ENCODE measurements at regions not wholly inside any gene's neighbourhood (a gene's known extent, or its start where the extent isn't known, plus 50 kb on each side); places are given as distances from the start of the nearest gene placed in this dataset.

GRCh38 chr13:53160211-53160610 lies 131.6 kb downstream of the OLFM4 start:
- no peak overlapping the region for H3K27ac ChIP-seq
- TF ChIP-seq CTCF (conservative IDR thresholded peaks at IDR 0.05) (no peak), ZFX (IDR thresholded peaks at IDR 0.05) (no peak)

GRCh38 chr13:53161251-53161650 lies 132.6 kb downstream of the OLFM4 start:
- TF ChIP-seq ZFX (IDR thresholded peaks at IDR 0.05) (no peak), CTCF (conservative IDR thresholded peaks at IDR 0.05) (no peak)

GRCh38 chr13:53165261-53165660 lies 136.6 kb downstream of the OLFM4 start:
- no peak for TF ChIP-seq CTCF (conservative IDR thresholded peaks at IDR 0.05)
- TF ChIP-seq ZFX (IDR thresholded peaks at IDR 0.05): no peak
- H3K27ac ChIP-seq: no peak overlapping the region

More at GRCh38 chr13:53161251-53161650, 132.6 kb downstream of the OLFM4 start:
- no peak overlapping the region for H3K27ac ChIP-seq

- no peak for TF ChIP-seq CTCF (conservative IDR thresholded peaks at IDR 0.05)
- TF ChIP-seq ZFX (IDR thresholded peaks at IDR 0.05): no peak
- no peak overlapping the region for H3K27ac ChIP-seq
These were observed 138.9 kb downstream of the OLFM4 start for GRCh38 chr13:53167561-53167960.

- TF ChIP-seq ZFX (IDR thresholded peaks at IDR 0.05): no peak
- no peak for TF ChIP-seq CTCF (conservative IDR thresholded peaks at IDR 0.05)
- H3K27ac ChIP-seq: no peak overlapping the region
These were observed 142.3 kb downstream of the OLFM4 start for GRCh38 chr13:53170910-53171309.

GRCh38 chr13:53174545-53174944 lies 145.9 kb downstream of the OLFM4 start:
- no peak for TF ChIP-seq ZFX (IDR thresholded peaks at IDR 0.05)
- no peak for TF ChIP-seq CTCF (conservative IDR thresholded peaks at IDR 0.05)
- H3K27ac ChIP-seq: no peak overlapping the region

GRCh38 chr13:53180684-53181083 lies 152.1 kb downstream of the OLFM4 start:
- no peak for TF ChIP-seq CTCF (conservative IDR thresholded peaks at IDR 0.05)
- TF ChIP-seq ZFX (IDR thresholded peaks at IDR 0.05): no peak
- H3K27ac ChIP-seq: no peak overlapping the region
